ENCODE measurements at regions not wholly inside any gene's neighbourhood (a gene's known extent, or its start where the extent isn't known, plus 50 kb on each side); places are given as distances from the start of the nearest gene placed in this dataset.

DNA sequence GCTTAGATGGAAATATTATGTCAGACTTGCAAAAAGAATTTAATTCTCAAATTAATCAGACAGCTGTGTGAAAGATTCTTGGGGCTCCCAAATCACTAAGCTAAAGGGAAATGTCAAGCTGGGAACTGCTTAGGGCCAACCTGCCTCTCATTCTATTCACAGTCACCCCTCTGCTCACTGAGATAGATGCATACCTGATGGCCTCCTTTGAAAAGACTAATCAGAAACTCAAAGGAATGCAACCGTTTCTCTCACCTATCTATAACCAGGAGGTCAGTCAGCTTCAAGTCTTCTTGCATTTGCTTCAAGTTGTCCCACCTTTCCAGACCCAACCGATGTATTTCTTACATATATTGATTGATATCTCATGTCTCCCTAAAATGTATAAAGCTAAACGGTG is 882.7 kb downstream of the CENPC start:
- no peak for TF ChIP-seq CTCF (IDR thresholded peaks at IDR 0.05; ENCODE audit: low read length)
- no peak for TF ChIP-seq EZH2phosphoT487 (IDR thresholded peaks at IDR 0.05; ENCODE audit: low read length)
- no peak for TF ChIP-seq EZH2 (optimal IDR thresholded peaks at IDR 0.05; ENCODE audit: low read depth, low read length)

Data from MM.1S (cell line).